Esophagus muscularis mucosa (tissue), 3 donors: ENCODE measurements at regions not wholly inside any gene's neighbourhood (a gene's known extent, or its start where the extent isn't known, plus 50 kb on each side); places are given as distances from the start of the nearest gene placed in this dataset.

Experiments used
- POLR2AphosphoS5 ChIP-seq, 2 donors: sonication (generic); formaldehyde crosslinking; IDR thresholded peaks; one replicate each; pipeline ENCODE4 v1.6.1; 2017; ENCODE audit warnings: antibody characterized with exemption in 2 of 2
- TF ChIP-seq, protein P1 (sequence below), 3 experiments: fragments of 200-600 bp in 2 of 3; fragments of 450-650 bp in 1 of 3; sonication (generic) in 2 of 3; IDR thresholded peaks; one replicate each; pipeline ENCODE4 v1.5.1; 2017 to 2019; ENCODE audit warnings: antibody characterized with exemption in 3 of 3, mild to moderate bottlenecking in 2 of 3, moderate library complexity in 1 of 3

DNA sequence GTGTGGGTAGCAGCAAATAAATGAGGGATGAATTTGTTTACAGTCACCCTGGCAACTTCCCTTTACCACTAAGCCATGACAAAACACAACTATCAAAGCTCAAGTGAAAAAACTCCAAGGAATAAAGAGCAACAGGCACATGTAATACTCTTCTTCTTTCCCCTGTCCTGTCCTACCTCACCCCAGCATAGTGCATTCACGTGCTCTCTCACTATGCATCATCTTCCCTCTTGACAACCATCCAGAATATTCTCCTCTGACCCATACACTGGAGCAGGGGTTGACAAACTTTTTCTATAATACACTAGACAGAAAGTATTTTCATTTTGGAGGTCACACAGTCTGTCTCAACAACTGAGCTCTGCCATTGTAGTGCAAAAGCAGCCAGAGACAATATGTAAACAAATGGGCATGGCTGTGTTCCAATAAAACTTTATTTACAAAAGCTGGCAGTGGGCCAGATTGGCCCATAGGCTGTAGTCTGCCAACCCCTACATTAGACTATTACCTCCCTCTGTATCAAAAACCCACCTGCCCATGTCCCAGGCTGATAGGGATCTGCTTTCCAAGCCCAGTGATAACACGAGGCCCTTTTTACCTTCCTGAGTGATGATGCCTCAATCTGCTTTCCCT is 354.5 kb downstream of the FGFR2 start:
- TF ChIP-seq, protein P1, sequence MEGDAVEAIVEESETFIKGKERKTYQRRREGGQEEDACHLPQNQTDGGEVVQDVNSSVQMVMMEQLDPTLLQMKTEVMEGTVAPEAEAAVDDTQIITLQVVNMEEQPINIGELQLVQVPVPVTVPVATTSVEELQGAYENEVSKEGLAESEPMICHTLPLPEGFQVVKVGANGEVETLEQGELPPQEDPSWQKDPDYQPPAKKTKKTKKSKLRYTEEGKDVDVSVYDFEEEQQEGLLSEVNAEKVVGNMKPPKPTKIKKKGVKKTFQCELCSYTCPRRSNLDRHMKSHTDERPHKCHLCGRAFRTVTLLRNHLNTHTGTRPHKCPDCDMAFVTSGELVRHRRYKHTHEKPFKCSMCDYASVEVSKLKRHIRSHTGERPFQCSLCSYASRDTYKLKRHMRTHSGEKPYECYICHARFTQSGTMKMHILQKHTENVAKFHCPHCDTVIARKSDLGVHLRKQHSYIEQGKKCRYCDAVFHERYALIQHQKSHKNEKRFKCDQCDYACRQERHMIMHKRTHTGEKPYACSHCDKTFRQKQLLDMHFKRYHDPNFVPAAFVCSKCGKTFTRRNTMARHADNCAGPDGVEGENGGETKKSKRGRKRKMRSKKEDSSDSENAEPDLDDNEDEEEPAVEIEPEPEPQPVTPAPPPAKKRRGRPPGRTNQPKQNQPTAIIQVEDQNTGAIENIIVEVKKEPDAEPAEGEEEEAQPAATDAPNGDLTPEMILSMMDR (IDR thresholded peaks at IDR 0.05), result no peak
- TF ChIP-seq POLR2AphosphoS5 (IDR thresholded peaks at IDR 0.05), result no peak
